ENCODE measurements at regions not wholly inside any gene's neighbourhood (a gene's known extent, or its start where the extent isn't known, plus 50 kb on each side); places are given as distances from the start of the nearest gene placed in this dataset.

DNA sequence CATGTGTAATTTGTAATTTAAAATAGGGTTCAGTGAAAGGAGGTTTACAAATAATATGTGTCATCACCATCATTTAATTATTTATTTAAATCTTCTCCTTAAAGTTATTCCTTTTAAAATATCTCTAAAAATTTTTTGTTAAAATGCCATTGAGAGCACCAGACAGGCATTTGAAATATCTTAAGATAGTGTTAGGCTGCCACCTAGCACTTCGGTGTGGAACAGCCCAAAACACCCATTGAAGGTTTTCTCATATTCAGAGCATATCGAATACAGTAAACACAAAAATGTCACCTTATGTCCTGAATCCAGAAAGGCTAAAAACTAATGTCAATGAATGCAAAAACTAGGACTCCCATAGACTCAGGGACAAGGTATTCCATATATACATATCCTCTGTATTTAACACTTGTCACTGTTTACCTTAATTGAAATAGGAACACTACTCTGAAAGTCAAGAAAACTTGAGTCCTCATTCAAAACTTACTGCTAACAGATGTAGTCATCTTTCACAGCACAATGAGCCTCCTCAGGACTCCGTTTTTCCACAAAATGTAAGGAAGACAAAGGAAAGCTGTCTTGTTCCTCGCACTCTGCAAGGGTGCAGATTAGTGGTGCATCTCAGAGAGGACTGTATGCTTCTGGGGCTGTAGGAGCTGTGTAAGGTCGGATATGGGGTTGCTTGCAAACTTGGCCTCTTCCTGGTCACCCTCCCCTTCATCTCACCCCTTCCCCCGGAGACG, 329.5 kb downstream of the PAX3 start:
- POLR2A ChIA-PET (ENCODE audit: low non-redundant PET) = no interaction called here
- TF ChIP-seq, protein P1, sequence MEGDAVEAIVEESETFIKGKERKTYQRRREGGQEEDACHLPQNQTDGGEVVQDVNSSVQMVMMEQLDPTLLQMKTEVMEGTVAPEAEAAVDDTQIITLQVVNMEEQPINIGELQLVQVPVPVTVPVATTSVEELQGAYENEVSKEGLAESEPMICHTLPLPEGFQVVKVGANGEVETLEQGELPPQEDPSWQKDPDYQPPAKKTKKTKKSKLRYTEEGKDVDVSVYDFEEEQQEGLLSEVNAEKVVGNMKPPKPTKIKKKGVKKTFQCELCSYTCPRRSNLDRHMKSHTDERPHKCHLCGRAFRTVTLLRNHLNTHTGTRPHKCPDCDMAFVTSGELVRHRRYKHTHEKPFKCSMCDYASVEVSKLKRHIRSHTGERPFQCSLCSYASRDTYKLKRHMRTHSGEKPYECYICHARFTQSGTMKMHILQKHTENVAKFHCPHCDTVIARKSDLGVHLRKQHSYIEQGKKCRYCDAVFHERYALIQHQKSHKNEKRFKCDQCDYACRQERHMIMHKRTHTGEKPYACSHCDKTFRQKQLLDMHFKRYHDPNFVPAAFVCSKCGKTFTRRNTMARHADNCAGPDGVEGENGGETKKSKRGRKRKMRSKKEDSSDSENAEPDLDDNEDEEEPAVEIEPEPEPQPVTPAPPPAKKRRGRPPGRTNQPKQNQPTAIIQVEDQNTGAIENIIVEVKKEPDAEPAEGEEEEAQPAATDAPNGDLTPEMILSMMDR (conservative IDR thresholded peaks at IDR 0.05; ENCODE audit: low read depth, low read length) = peak; percentile 84
- no peak for TF ChIP-seq EZH2 (IDR thresholded peaks at IDR 0.05; ENCODE audit: borderline replicate concordance, low read depth, low read length, poor library complexity, severe bottlenecking)
- Histone ChIP-seq H3K9me3 (ENCODE audit: low read depth, low read length, poor library complexity, severe bottlenecking) (no peaks in the 10 kb centered on the region), H3K27me3 (replicated peaks; ENCODE audit: insufficient read depth, low read depth, low read length, poor library complexity) (no peaks in the 10 kb centered on the region), H3K27ac (ENCODE audit: low read depth, low read length, poor library complexity, severe bottlenecking) (no peak overlapping the region), H3K4me3 (ENCODE audit: low read depth, low read length, poor library complexity, severe bottlenecking) (no peak overlapping the region), H3K36me3 (ENCODE audit: insufficient read depth, low read length, poor library complexity, severe bottlenecking) (no peaks in the 10 kb centered on the region), H3K4me1 (ENCODE audit: insufficient read depth, low read length, poor library complexity, severe bottlenecking) (no peaks in the 10 kb centered on the region)
- intact Hi-C loops (cut with micrococcal nuclease; ENCODE audit: unreplicated experiment) = loop anchor here (1.0 to 10.0 kb wide), 2 partner anchors 395 to 1974 kb away; no protein-coding TSS in a partner anchor
- BruUV-seq (replicated peaks) = no TSS peak
- peak; percentile 65 for DNase-seq (ENCODE audit: low spot score)
- CTCF ChIA-PET = no interaction called here

DNA sequence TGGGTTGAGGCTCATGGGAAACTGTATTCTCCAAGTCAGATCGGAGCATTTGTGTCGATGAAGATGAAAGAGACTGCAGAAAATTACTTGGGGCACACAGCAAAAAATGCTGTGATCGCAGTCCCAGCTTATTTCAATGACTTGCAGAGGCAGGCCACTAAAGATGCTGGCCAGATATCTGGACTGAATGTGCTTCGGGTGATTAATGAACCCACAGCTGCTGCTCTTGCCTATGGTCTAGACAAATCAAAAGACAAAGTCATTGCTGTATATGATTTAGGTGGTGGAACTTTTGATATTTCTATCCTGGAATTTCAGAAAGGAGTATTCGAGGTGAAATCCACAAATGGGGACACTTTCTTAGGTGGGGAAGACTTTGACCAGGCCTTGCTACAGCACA, 336.6 kb downstream of the PAX3 start:
- Histone ChIP-seq H3K27me3 (replicated peaks; ENCODE audit: insufficient read depth, low read depth, low read length, poor library complexity) (no peaks in the 10 kb centered on the region), H3K9me3 (ENCODE audit: low read depth, low read length, poor library complexity, severe bottlenecking) (no peaks in the 10 kb centered on the region), H3K27ac (ENCODE audit: low read depth, low read length, poor library complexity, severe bottlenecking) (no peak overlapping the region), H3K36me3 (ENCODE audit: insufficient read depth, low read length, poor library complexity, severe bottlenecking) (no peaks in the 10 kb centered on the region), H3K4me3 (ENCODE audit: low read depth, low read length, poor library complexity, severe bottlenecking) (no peak overlapping the region), H3K4me1 (ENCODE audit: insufficient read depth, low read length, poor library complexity, severe bottlenecking) (no peaks in the 10 kb centered on the region)
- BruUV-seq (replicated peaks) = no TSS peak
- CTCF ChIA-PET = no interaction called here
- intact Hi-C loops (cut with micrococcal nuclease; ENCODE audit: unreplicated experiment) = loop anchor here (10.0 kb wide), 1 partner anchor 1967 kb away; no protein-coding TSS in a partner anchor
- no peak for DNase-seq (ENCODE audit: low spot score)
- POLR2A ChIA-PET (ENCODE audit: low non-redundant PET) = no interaction called here
- TF ChIP-seq EZH2 (IDR thresholded peaks at IDR 0.05; ENCODE audit: borderline replicate concordance, low read depth, low read length, poor library complexity, severe bottlenecking) = no peak
- TF ChIP-seq, protein P1 (conservative IDR thresholded peaks at IDR 0.05; ENCODE audit: low read depth, low read length) = no peak

DNA sequence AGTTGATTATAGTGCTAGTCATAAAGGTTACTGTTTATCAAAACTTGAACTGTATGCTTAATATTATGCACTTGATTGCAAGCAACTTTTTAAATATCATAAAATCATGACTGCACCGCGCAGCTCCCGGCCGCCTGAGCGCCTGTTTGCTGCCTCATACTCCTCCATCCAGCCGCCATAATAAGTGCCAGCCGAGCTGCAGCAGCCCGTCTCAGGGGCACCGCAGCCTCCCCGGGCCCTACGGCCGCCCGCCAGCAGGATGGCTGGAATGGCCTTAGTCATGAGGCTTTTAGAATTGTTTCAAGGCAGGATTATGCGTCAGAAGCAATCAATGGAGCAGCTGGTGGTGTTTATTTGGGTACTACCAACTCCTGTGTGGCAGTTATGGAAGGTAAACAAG, 337.2 kb downstream of the PAX3 start:
- no peaks in the 10 kb centered on the region for H3K36me3 ChIP-seq (ENCODE audit: insufficient read depth, low read length, poor library complexity, severe bottlenecking)
- no peaks in the 10 kb centered on the region for H3K4me1 ChIP-seq (ENCODE audit: insufficient read depth, low read length, poor library complexity, severe bottlenecking)
- H3K4me3 ChIP-seq (ENCODE audit: low read depth, low read length, poor library complexity, severe bottlenecking) = no peak overlapping the region
- CTCF ChIA-PET = no interaction called here
- POLR2A ChIA-PET (ENCODE audit: low non-redundant PET) = no interaction called here
- H3K27ac ChIP-seq (ENCODE audit: low read depth, low read length, poor library complexity, severe bottlenecking) = no peak overlapping the region
- intact Hi-C loops (cut with micrococcal nuclease; ENCODE audit: unreplicated experiment) = loop anchor here (10.0 kb wide), 1 partner anchor 1967 kb away; no protein-coding TSS in a partner anchor
- BruUV-seq (replicated peaks) = no TSS peak
- H3K9me3 ChIP-seq (ENCODE audit: low read depth, low read length, poor library complexity, severe bottlenecking) = no peaks in the 10 kb centered on the region
- TF ChIP-seq EZH2 (IDR thresholded peaks at IDR 0.05; ENCODE audit: borderline replicate concordance, low read depth, low read length, poor library complexity, severe bottlenecking) = no peak
- H3K27me3 ChIP-seq (replicated peaks; ENCODE audit: insufficient read depth, low read depth, low read length, poor library complexity) = no peaks in the 10 kb centered on the region
- DNase-seq (ENCODE audit: low spot score) = no peak

DNA sequence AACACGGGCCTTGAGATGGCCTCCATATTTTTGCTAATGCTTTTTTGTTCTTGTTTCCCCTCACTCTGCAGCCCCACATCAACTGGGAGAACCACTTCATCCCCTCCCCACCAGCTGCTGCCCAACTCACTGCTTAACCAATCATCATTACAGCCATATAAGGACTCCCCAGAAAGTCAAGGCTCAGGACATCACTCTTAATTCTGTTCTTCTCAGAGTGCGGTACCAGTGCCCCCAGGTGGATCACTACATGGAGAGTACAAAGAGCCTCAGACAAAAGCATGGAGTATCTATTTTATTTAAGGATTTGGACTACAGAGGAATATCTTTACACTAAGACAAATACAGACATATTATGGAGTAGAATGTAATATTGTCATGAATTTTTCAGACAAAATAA, 340.6 kb downstream of the PAX3 start:
- ChIA-PET CTCF (no interaction called here), POLR2A (ENCODE audit: low non-redundant PET) (no interaction called here)
- H3K4me1 ChIP-seq (ENCODE audit: insufficient read depth, low read length, poor library complexity, severe bottlenecking) = no peaks in the 10 kb centered on the region
- no TSS peak for BruUV-seq (replicated peaks)
- H3K27ac ChIP-seq (ENCODE audit: low read depth, low read length, poor library complexity, severe bottlenecking) = no peak overlapping the region
- H3K4me3 ChIP-seq (ENCODE audit: low read depth, low read length, poor library complexity, severe bottlenecking) = no peak overlapping the region
- no peaks in the 10 kb centered on the region for H3K9me3 ChIP-seq (ENCODE audit: low read depth, low read length, poor library complexity, severe bottlenecking)
- no peaks in the 10 kb centered on the region for H3K27me3 ChIP-seq (replicated peaks; ENCODE audit: insufficient read depth, low read depth, low read length, poor library complexity)
- intact Hi-C loops (cut with micrococcal nuclease; ENCODE audit: unreplicated experiment) = no loop called here
- DNase-seq (ENCODE audit: low spot score) = peak; percentile 13
- H3K36me3 ChIP-seq (ENCODE audit: insufficient read depth, low read length, poor library complexity, severe bottlenecking) = no peaks in the 10 kb centered on the region
- no peak for TF ChIP-seq EZH2 (IDR thresholded peaks at IDR 0.05; ENCODE audit: borderline replicate concordance, low read depth, low read length, poor library complexity, severe bottlenecking)
- TF ChIP-seq, protein P1 (conservative IDR thresholded peaks at IDR 0.05; ENCODE audit: low read depth, low read length) = 0 out of 2 replicates have a peak, but pooled peaks have one; percentile 28
